ENCODE measurements at regions not wholly inside any gene's neighbourhood (a gene's known extent, or its start where the extent isn't known, plus 50 kb on each side); places are given as distances from the start of the nearest gene placed in this dataset.

DNA sequence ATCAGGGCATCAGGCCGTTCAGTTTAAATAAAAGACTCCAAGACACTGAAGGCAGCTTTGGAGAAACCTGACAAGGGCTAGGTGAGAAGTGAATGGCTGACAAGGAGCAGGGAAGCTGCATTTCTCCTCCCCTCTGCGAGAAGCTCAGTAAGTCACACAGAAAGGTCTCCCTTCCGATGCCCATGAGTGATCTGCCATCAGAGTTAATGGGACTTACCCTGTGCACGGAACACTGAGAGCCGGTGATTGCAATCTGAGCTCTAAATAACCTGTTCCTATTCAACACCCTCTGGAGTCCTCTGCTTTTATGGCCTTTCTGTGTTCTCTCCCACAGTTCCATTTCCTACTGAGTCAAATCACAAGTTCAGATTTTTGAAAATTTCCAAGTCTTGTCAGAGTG lies 322.2 kb upstream of the MYT1L start:
- Histone ChIP-seq H3K4me1 (ENCODE audit: control insufficient read depth in 4 of 4, insufficient read depth in 4 of 4, low read length in 3 of 4) (no peaks in the 10 kb centered on the region), H3K4me3 (ENCODE audit: low read depth in 1 of 3, low read length in 3 of 3) (no peak overlapping the region), H3K27ac (ENCODE audit: low read depth in 1 of 2, low read length in 2 of 2) (no peak overlapping the region), H3K9ac (ENCODE audit: low read depth in 1 of 2, low read length in 2 of 2) (no peak overlapping the region), H3K27me3 (ENCODE audit: control insufficient read depth in 4 of 4, insufficient read depth in 4 of 4, low read length in 3 of 4) (peaks cover 0 to 11% (median 2%) of the 10 kb centered on the region in 4 donors), H3K36me3 (ENCODE audit: control insufficient read depth in 4 of 4, insufficient read depth in 3 of 4, low read depth in 1 of 4, low read length in 3 of 4) (no peaks in the 10 kb centered on the region), H3K9me3 (ENCODE audit: control insufficient read depth in 4 of 4, low read length in 3 of 4) (peaks cover 0 to 3% (median 0%) of the 10 kb centered on the region in 4 donors)
- TF ChIP-seq, protein P1, sequence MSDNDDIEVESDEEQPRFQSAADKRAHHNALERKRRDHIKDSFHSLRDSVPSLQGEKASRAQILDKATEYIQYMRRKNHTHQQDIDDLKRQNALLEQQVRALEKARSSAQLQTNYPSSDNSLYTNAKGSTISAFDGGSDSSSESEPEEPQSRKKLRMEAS (IDR thresholded peaks at IDR 0.05), result no peak
- TF ChIP-seq YY1 (IDR thresholded peaks at IDR 0.05) (no peak), GABPA (IDR thresholded peaks at IDR 0.05 in 1 of 2, conservative IDR thresholded peaks at IDR 0.05 in 1 of 2) (no peak), JUND (IDR thresholded peaks at IDR 0.05) (no peak), FOXA1 (IDR thresholded peaks at IDR 0.05) (no peak)
- TF ChIP-seq, protein P2, sequence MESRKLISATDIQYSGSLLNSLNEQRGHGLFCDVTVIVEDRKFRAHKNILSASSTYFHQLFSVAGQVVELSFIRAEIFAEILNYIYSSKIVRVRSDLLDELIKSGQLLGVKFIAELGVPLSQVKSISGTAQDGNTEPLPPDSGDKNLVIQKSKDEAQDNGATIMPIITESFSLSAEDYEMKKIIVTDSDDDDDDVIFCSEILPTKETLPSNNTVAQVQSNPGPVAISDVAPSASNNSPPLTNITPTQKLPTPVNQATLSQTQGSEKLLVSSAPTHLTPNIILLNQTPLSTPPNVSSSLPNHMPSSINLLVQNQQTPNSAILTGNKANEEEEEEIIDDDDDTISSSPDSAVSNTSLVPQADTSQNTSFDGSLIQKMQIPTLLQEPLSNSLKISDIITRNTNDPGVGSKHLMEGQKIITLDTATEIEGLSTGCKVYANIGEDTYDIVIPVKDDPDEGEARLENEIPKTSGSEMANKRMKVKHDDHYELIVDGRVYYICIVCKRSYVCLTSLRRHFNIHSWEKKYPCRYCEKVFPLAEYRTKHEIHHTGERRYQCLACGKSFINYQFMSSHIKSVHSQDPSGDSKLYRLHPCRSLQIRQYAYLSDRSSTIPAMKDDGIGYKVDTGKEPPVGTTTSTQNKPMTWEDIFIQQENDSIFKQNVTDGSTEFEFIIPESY (IDR thresholded peaks at IDR 0.05), result no peak
- 79% methylated on average over 5 of the region's 5 CpGs for WGBS
- no peak for DNase-seq (ENCODE audit: low spot score)

DNA sequence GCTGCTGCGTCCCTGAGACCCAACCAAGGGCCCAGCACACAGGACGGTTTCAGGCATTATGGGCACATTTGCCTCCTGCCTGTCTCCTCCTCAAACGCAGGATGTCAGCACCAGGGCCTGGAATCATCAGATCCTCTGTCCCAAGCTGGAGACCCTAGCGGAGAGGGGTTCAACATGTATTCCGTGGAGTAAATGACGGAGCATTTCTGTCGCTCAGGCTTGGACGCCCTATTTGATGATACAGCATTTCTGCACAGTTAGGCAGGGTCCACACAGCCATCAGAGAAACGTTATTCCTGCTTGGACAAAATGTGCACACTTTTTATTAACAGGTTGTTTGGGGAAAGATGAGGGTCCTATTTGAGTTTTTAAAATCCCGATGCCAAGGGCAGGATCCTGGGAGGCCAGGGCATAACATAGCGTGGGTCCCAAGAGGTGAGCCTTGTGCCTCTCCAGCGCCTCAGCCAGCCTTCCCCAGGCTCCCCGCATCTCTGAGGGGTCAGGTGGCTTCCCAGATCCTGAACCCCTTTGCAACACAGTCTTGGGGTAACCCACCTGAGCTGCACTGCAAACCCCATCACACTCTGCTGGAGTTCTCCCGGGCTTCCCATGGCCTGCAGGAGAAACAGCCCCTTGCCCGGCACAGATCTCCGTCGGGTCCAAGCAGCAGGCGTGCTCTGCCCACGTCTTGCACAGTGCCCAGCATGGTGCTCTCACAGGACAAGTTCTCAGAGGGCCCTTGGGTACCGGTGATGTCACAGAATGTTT lies 319.7 kb upstream of the MYT1L start:
- H3K4me1 ChIP-seq (ENCODE audit: control insufficient read depth in 4 of 4, insufficient read depth in 4 of 4, low read length in 3 of 4), result no peaks in the 10 kb centered on the region
- H3K9me3 ChIP-seq (ENCODE audit: control insufficient read depth in 4 of 4, low read length in 3 of 4), result peaks cover 0 to 2% (median under 1%) of the 10 kb centered on the region in 4 donors
- WGBS, result 87% methylated on average over 20 of the region's 20 CpGs
- no peaks in the 10 kb centered on the region for H3K36me3 ChIP-seq (ENCODE audit: control insufficient read depth in 4 of 4, insufficient read depth in 3 of 4, low read depth in 1 of 4, low read length in 3 of 4)
- no peak overlapping the region for H3K9ac ChIP-seq (ENCODE audit: low read depth in 1 of 2, low read length in 2 of 2)
- no peak for TF ChIP-seq YY1 (IDR thresholded peaks at IDR 0.05)
- no peak for TF ChIP-seq RAD21 (IDR thresholded peaks at IDR 0.05)
- no peak for TF ChIP-seq FOXA2 (IDR thresholded peaks at IDR 0.05)
- no peak for TF ChIP-seq HNF4G (IDR thresholded peaks at IDR 0.05)
- TF ChIP-seq, protein P3, sequence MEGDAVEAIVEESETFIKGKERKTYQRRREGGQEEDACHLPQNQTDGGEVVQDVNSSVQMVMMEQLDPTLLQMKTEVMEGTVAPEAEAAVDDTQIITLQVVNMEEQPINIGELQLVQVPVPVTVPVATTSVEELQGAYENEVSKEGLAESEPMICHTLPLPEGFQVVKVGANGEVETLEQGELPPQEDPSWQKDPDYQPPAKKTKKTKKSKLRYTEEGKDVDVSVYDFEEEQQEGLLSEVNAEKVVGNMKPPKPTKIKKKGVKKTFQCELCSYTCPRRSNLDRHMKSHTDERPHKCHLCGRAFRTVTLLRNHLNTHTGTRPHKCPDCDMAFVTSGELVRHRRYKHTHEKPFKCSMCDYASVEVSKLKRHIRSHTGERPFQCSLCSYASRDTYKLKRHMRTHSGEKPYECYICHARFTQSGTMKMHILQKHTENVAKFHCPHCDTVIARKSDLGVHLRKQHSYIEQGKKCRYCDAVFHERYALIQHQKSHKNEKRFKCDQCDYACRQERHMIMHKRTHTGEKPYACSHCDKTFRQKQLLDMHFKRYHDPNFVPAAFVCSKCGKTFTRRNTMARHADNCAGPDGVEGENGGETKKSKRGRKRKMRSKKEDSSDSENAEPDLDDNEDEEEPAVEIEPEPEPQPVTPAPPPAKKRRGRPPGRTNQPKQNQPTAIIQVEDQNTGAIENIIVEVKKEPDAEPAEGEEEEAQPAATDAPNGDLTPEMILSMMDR (IDR thresholded peaks at IDR 0.05; ENCODE audit: low read depth, low read length, missing input control), result no peak
- no peak for TF ChIP-seq SP1 (IDR thresholded peaks at IDR 0.05)
- H3K4me3 ChIP-seq (ENCODE audit: low read depth in 1 of 3, low read length in 3 of 3), result no peak overlapping the region
- peaks cover 0 to 13% (median 1%) of the 10 kb centered on the region in 4 donors for H3K27me3 ChIP-seq (ENCODE audit: control insufficient read depth in 4 of 4, insufficient read depth in 4 of 4, low read length in 3 of 4)
- DNase-seq (ENCODE audit: low spot score), result no peak
- no peak overlapping the region for H3K27ac ChIP-seq (ENCODE audit: low read depth in 1 of 2, low read length in 2 of 2)

DNA sequence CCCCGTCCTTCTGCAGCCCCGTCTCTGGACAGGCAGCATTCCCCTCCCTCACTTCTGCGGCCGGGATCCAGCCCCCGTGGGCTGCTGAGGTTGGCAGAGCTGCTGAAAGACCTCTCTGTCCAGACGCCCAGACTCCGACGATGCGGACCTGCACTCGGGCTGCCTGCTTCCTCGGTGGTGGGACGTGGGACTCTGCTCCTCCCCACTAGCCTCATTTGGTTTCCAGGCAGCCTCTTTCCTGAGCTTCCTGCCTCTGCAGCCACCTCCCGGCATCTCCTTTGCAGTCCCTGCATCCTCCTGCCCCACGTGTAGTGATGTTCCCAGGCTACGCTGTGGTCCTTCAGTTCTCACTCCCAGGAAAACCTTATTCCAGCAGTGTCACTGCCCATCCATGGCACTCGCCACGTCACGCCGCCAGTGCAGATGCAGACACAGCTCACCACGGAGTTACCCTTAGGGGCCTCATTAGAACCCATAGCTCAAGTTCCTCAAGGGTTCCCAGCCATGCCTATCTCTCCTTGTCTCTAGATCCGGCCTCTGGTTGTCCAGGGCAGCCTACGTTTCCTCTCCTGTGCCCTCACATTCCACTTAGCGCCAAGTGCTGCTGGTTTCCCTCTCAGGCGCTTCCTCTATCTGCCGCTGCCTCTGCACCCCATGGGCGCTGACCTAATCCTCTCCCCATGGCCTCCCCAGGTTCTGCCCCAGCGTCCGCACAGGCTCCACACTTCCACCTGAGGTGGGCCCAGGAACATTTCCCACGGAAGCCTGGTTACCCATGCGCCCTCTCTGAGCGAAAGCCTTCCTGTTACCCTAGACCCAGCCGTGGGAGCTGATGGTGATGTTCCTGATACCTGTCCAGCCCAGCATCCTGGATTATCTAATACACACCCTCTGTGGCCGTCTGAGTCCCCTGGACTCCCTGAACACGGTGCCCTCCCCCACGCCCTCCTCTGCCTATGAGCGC lies 318.3 kb upstream of the MYT1L start:
- no peak for DNase-seq (ENCODE audit: low spot score)
- no peaks in the 10 kb centered on the region for H3K4me1 ChIP-seq (ENCODE audit: control insufficient read depth in 4 of 4, insufficient read depth in 4 of 4, low read length in 3 of 4)
- no peak overlapping the region for H3K27ac ChIP-seq (ENCODE audit: low read depth in 1 of 2, low read length in 2 of 2)
- peaks cover 0 to 2% (median under 1%) of the 10 kb centered on the region in 4 donors for H3K9me3 ChIP-seq (ENCODE audit: control insufficient read depth in 4 of 4, low read length in 3 of 4)
- TF ChIP-seq YY1 (IDR thresholded peaks at IDR 0.05), result no peak
- peaks cover 0 to 9% (median 1%) of the 10 kb centered on the region in 4 donors for H3K27me3 ChIP-seq (ENCODE audit: control insufficient read depth in 4 of 4, insufficient read depth in 4 of 4, low read length in 3 of 4)
- H3K36me3 ChIP-seq (ENCODE audit: control insufficient read depth in 4 of 4, insufficient read depth in 3 of 4, low read depth in 1 of 4, low read length in 3 of 4), result no peaks in the 10 kb centered on the region
- no peak overlapping the region for H3K9ac ChIP-seq (ENCODE audit: low read depth in 1 of 2, low read length in 2 of 2)
- 83% methylated on average over 36 of the region's 36 CpGs for WGBS
- no peak overlapping the region for H3K4me3 ChIP-seq (ENCODE audit: low read depth in 1 of 3, low read length in 3 of 3)

All from liver (tissue), 8 donors.